SK-N-SH (cell line): ENCODE measurements at regions not wholly inside any gene's neighbourhood (a gene's known extent, or its start where the extent isn't known, plus 50 kb on each side); places are given as distances from the start of the nearest gene placed in this dataset.

Experiments used
- CTCF ChIA-PET: fragments of 300-600, 350-600 bp; formaldehyde crosslinking; extraction: SDS; loops from one replicate; lab custom pipeline; 2021; lab: Yijun Ruan, JAX
- POLR2A ChIA-PET: fragments of 350-600 bp; sonication (Branson Sonifier 250); formaldehyde crosslinking; extraction: SDS; loops from one replicate; lab custom pipeline; 2020; ENCODE audit warnings: antibody characterized with exemption, inconsistent platforms; lab: Yijun Ruan, JAX
- DNase-seq: peaks from one replicate; pipeline ENCODE4 v3.0.0; 2012
- H2AFZ ChIP-seq: fragments of 200-600 bp; sonication (generic); 2 replicates; pipeline ENCODE4 v1.8.1; 2016; ENCODE audit warnings: antibody characterized with exemption, mild to moderate bottlenecking, low read depth
- H3F3A ChIP-seq: fragments of 200-600 bp; sonication (generic); replicated peaks from 2 replicates; pipeline ENCODE3; 2016; ENCODE audit warnings: antibody characterized with exemption, mild to moderate bottlenecking; ENCODE audit not compliant: insufficient read depth
- H3K27ac ChIP-seq, 2 experiments: fragments of 200-500 bp in 1 of 2; fragments of 200-600 bp in 1 of 2; sonication (Bioruptor generic) in 1 of 2; sonication (generic), shearing (Covaris generic) in 1 of 2; 2 replicates each; pipeline versions ENCODE4 v1.5.1 to v1.6.1; 2014 to 2016; ENCODE audit warnings: low read depth in 2 of 2, inconsistent platforms in 1 of 2, low read length in 1 of 2, mild to moderate bottlenecking in 1 of 2, mixed read lengths in 1 of 2
- H3K27me3 ChIP-seq: fragments of 200-600 bp; sonication (generic), shearing (Covaris generic); 2 replicates; pipeline ENCODE4 v1.6.1; 2016; ENCODE audit warnings: mixed run types; ENCODE audit not compliant: insufficient read depth
- H3K36me3 ChIP-seq, 2 experiments: fragments of 200-500 bp in 1 of 2; fragments of 200-600 bp in 1 of 2; sonication (Bioruptor generic) in 1 of 2; sonication (generic) in 1 of 2; replicated peaks in 1 of 2; 2 replicates each; pipeline versions ENCODE3 to v1.5.1; 2014 to 2016; ENCODE audit warnings: low read length in 1 of 2, mild to moderate bottlenecking in 1 of 2; ENCODE audit not compliant: insufficient read depth in 2 of 2, control insufficient read depth in 1 of 2
- H3K4me1 ChIP-seq, 2 experiments: fragments of 200-500 bp in 1 of 2; fragments of 200-600 bp in 1 of 2; sonication (Bioruptor generic) in 1 of 2; sonication (generic), shearing (Covaris generic) in 1 of 2; 2 replicates each; pipeline versions ENCODE4 v1.5.1 to v1.6.1; 2014 to 2016; ENCODE audit warnings: low read depth in 1 of 2, low read length in 1 of 2, mixed run types in 1 of 2; ENCODE audit not compliant: insufficient read depth in 2 of 2, control insufficient read depth in 1 of 2
- H3K4me2 ChIP-seq: fragments of 200-600 bp; sonication (generic), shearing (Covaris generic); 2 replicates; pipeline ENCODE4 v1.6.1; 2017; ENCODE audit warnings: mixed run types
- H3K4me3 ChIP-seq, 2 experiments: fragments of 200-500 bp in 1 of 2; fragments of 200-600 bp in 1 of 2; sonication (Bioruptor generic) in 1 of 2; sonication (generic), shearing (Covaris generic) in 1 of 2; 2 replicates each; pipeline versions ENCODE4 v1.5.1 to v1.8.1; 2014 to 2016; ENCODE audit warnings: low read depth in 2 of 2, inconsistent platforms in 1 of 2, low read length in 1 of 2, mild to moderate bottlenecking in 1 of 2, mixed read lengths in 1 of 2, moderate library complexity in 1 of 2
- H3K79me2 ChIP-seq: fragments of 200-600 bp; sonication (generic); 2 replicates; pipeline ENCODE4 v1.8.1; 2017; ENCODE audit warnings: mild to moderate bottlenecking; ENCODE audit not compliant: insufficient read depth
- H3K9ac ChIP-seq: fragments of 200-600 bp; sonication (generic); 2 replicates; pipeline ENCODE4 v1.6.1; 2017; ENCODE audit warnings: mixed run types
- H3K9me2 ChIP-seq: fragments of 200-600 bp; sonication (generic); 2 replicates; pipeline ENCODE4 v1.6.1; 2017; ENCODE audit warnings: mixed run types
- H3K9me3 ChIP-seq: fragments of 200-600 bp; sonication (generic); 2 replicates; pipeline ENCODE4 v1.6.1; 2017; ENCODE audit warnings: mixed run types, mild to moderate bottlenecking, moderate library complexity
- H4K20me1 ChIP-seq: fragments of 200-600 bp; sonication (generic); 2 replicates; pipeline ENCODE4 v1.6.1; 2017; ENCODE audit warnings: mild to moderate bottlenecking, mixed run types; ENCODE audit not compliant: insufficient read depth
- ELF1 ChIP-seq: IDR thresholded peaks from 2 replicates; pipeline ENCODE4 v1.4.0; 2012
- EZH2phosphoT487 ChIP-seq: fragments of 200-600 bp; sonication (generic); IDR thresholded peaks from 2 replicates; pipeline ENCODE4 v1.6.1; 2017; ENCODE audit warnings: low read depth, mixed run types, mild to moderate bottlenecking, antibody characterized with exemption, moderate library complexity, borderline replicate concordance
- FOSL2 ChIP-seq: IDR thresholded peaks from 2 replicates; pipeline ENCODE4 v1.4.0; 2012; ENCODE audit warnings: low read depth, mild to moderate bottlenecking, moderate library complexity, borderline replicate concordance
- GABPA ChIP-seq: IDR thresholded peaks from 2 replicates; pipeline ENCODE4 v1.4.0; 2012; ENCODE audit warnings: low read depth, mild to moderate bottlenecking
- JUND ChIP-seq: IDR thresholded peaks from 2 replicates; pipeline ENCODE4 v1.4.0; 2012
- MXI1 ChIP-seq: IDR thresholded peaks from 2 replicates; pipeline ENCODE4 v1.6.1; 2012; ENCODE audit warnings: mild to moderate bottlenecking, low read depth, low read length, improper control_type of control experiment
- RCOR1 ChIP-seq: fragments of 150-350 bp; IDR thresholded peaks from 2 replicates; pipeline ENCODE4 v1.6.1; 2017; ENCODE audit warnings: antibody characterized with exemption, low read length
- RXRA ChIP-seq: IDR thresholded peaks from 2 replicates; pipeline ENCODE4 v1.4.0; 2012; ENCODE audit warnings: low read depth, mild to moderate bottlenecking, borderline replicate concordance
- TCF12 ChIP-seq: IDR thresholded peaks from 2 replicates; pipeline ENCODE4 v1.4.0; 2012
- USF1 ChIP-seq: IDR thresholded peaks from 2 replicates; pipeline ENCODE4 v1.4.0; 2012; ENCODE audit warnings: low read depth, borderline replicate concordance
- ZBTB33 ChIP-seq: IDR thresholded peaks from 2 replicates; pipeline ENCODE4 v1.4.0; 2012; ENCODE audit warnings: low read depth, borderline replicate concordance
- WGBS: methylation state at CpG from one replicate; pipeline ENCODE4 v1.1.6; 2017; ENCODE audit warnings: low lambda C conversion rate; 5-methylcytosine and 5-hydroxymethylcytosine counted together

GRCh38 chr1:208536212-208536611 is 292.0 kb upstream of the PLXNA2 start:
- POLR2A ChIA-PET: no interaction called here
- Histone ChIP-seq H3K9me3 (no peaks in the 10 kb centered on the region), H3K4me3 (no peak overlapping the region), H3F3A (no peaks in the 10 kb centered on the region), H2AFZ (peak overlapping the region; percentile 29; the same call in 1 of the 2 replicates), H3K9me2 (no peaks in the 10 kb centered on the region), H3K27me3 (no peaks in the 10 kb centered on the region), H3K4me1 (peaks cover 0 to 63% of the 10 kb centered on the region in 2 experiments; a peak in 2 of 4 replicates), H4K20me1 (no peaks in the 10 kb centered on the region), H3K36me3 (no peaks in the 10 kb centered on the region), H3K9ac (no peak overlapping the region), H3K4me2 (0 out of 2 replicates have a peak overlapping the region, but pooled peaks have one; percentile 44), H3K79me2 (no peaks in the 10 kb centered on the region), H3K27ac (peak overlapping the region; percentile 22 to 82; a peak in 3 of 4 replicates)
- TF ChIP-seq GABPA (no peak), RXRA (no peak), JUND (no peak), EZH2phosphoT487 (no peak), USF1 (no peak), FOSL2 (no peak), ELF1 (no peak), RCOR1 (no peak), MXI1 (no peak)
- 60% methylated on average over 4 of the region's 4 CpGs for WGBS
- CTCF ChIA-PET: interaction anchor here (1.0 kb wide), 1 partner anchor 112 kb away, joined by 3 read pairs; no protein-coding TSS in a partner anchor
- no peak for DNase-seq

GRCh38 chr1:208537198-208537597 is 293.0 kb upstream of the PLXNA2 start:
- ChIA-PET CTCF (interaction anchor here (0.9 kb wide), 1 partner anchor 303 kb away, joined by 3 read pairs; no protein-coding TSS in a partner anchor), POLR2A (no interaction called here)
- H3F3A ChIP-seq: no peaks in the 10 kb centered on the region
- DNase-seq: no peak
- H3K27me3 ChIP-seq: no peaks in the 10 kb centered on the region
- H3K9me2 ChIP-seq: no peaks in the 10 kb centered on the region
- peaks cover 0 to 58% of the 10 kb centered on the region in 2 experiments; a peak in 2 of 4 replicates for H3K4me1 ChIP-seq
- no peaks in the 10 kb centered on the region for H4K20me1 ChIP-seq
- no peaks in the 10 kb centered on the region for H3K79me2 ChIP-seq
- H3K4me2 ChIP-seq: no peak overlapping the region
- no peaks in the 10 kb centered on the region for H3K9me3 ChIP-seq
- H3K27ac ChIP-seq: peak overlapping the region in 1 of 2 experiments; percentile 82; a peak in 1 of 4 replicates
- no peak overlapping the region for H2AFZ ChIP-seq
- H3K36me3 ChIP-seq: no peaks in the 10 kb centered on the region
- H3K4me3 ChIP-seq: no peak overlapping the region
- H3K9ac ChIP-seq: no peak overlapping the region
- TF ChIP-seq TCF12: no peak
- WGBS: 64% methylated on average over 3 of the region's 3 CpGs

- no peak overlapping the region for H3K9ac ChIP-seq
- CTCF ChIA-PET: no interaction called here
- H3K4me2 ChIP-seq: no peak overlapping the region
- peaks cover 0 to 49% of the 10 kb centered on the region in 2 experiments; a peak in 2 of 4 replicates for H3K4me1 ChIP-seq
- H3K9me2 ChIP-seq: no peaks in the 10 kb centered on the region
- H3K27ac ChIP-seq: no peak overlapping the region
- no peaks in the 10 kb centered on the region for H3K9me3 ChIP-seq
- H3K4me3 ChIP-seq: no peak overlapping the region
- no peaks in the 10 kb centered on the region for H3K36me3 ChIP-seq
- POLR2A ChIA-PET: no interaction called here
- H3F3A ChIP-seq: no peaks in the 10 kb centered on the region
- 65% methylated on average over 7 of the region's 7 CpGs for WGBS
- no peaks in the 10 kb centered on the region for H4K20me1 ChIP-seq
- no peak overlapping the region for H2AFZ ChIP-seq
- DNase-seq: no peak
- no peaks in the 10 kb centered on the region for H3K79me2 ChIP-seq
- no peaks in the 10 kb centered on the region for H3K27me3 ChIP-seq
- TF ChIP-seq ZBTB33: no peak
Measured at GRCh38 chr1:208538078-208538477, 293.9 kb upstream of the PLXNA2 start.
